ENCODE measurements at regions not wholly inside any gene's neighbourhood (a gene's known extent, or its start where the extent isn't known, plus 50 kb on each side); places are given as distances from the start of the nearest gene placed in this dataset.
A peak's percentile ranks its signal among the peaks of the same experiment; 100 is the strongest.
"Not testable (repeated sequence)": the region's sequence is repeated elsewhere in the genome, so short reads cannot be mapped to it uniquely, and the experiment has no call there.

GRCh38 chr1:25134307-25134706 lies 98.0 kb downstream of the SYF2 start:
- no peak for DNase-seq (ENCODE audit: low read depth in 3 of 3)

- no peak for DNase-seq (ENCODE audit: low read depth in 3 of 3)
Observed at GRCh38 chr1:25131794-25132193, 100.5 kb downstream of the SYF2 start.

GRCh38 chr1:25130895-25131294 lies 101.4 kb downstream of the SYF2 start:
- DNase-seq (ENCODE audit: low read depth in 3 of 3), result no peak

- DNase-seq (ENCODE audit: low read depth in 3 of 3), result no peak
Observed at GRCh38 chr1:25129380-25129779, 102.9 kb downstream of the SYF2 start.

- no peak for DNase-seq (ENCODE audit: low read depth in 3 of 3)
Observed at GRCh38 chr1:25128121-25128621, 104.1 kb downstream of the SYF2 start.

GRCh38 chr1:25126562-25126961 lies 105.7 kb downstream of the SYF2 start:
- DNase-seq (ENCODE audit: low read depth in 3 of 3), result no peak

- DNase-seq (ENCODE audit: low read depth in 3 of 3), result no peak
Observed at GRCh38 chr1:25123551-25123950, 108.8 kb downstream of the SYF2 start.

GRCh38 chr1:25122747-25123146 lies 109.6 kb downstream of the SYF2 start:
- DNase-seq (ENCODE audit: low read depth in 3 of 3), result no peak

- no peak for DNase-seq (ENCODE audit: low read depth in 3 of 3)
Observed at GRCh38 chr1:25120281-25120680, 112.0 kb downstream of the SYF2 start.

- peak in 1 of 3 donors; percentile 23 for DNase-seq (ENCODE audit: low read depth in 3 of 3)
Observed at GRCh38 chr1:25118546-25118945, 113.8 kb downstream of the SYF2 start.

GRCh38 chr1:25117233-25117823 lies 115.0 kb downstream of the SYF2 start:
- DNase-seq (ENCODE audit: low read depth in 3 of 3), result peak in 1 of 3 donors; percentile 23

- no peak for DNase-seq (ENCODE audit: low read depth in 3 of 3)
Observed at GRCh38 chr1:25116832-25117231, 115.5 kb downstream of the SYF2 start.

- DNase-seq (ENCODE audit: low read depth in 3 of 3), result not testable (repeated sequence)
Observed at GRCh38 chr1:25116117-25116516, 116.2 kb downstream of the SYF2 start.

GRCh38 chr1:25113731-25114130 lies 118.6 kb downstream of the SYF2 start:
- DNase-seq (ENCODE audit: low read depth in 3 of 3), result no peak

GRCh38 chr1:25113086-25113485 lies 119.2 kb downstream of the SYF2 start:
- DNase-seq (ENCODE audit: low read depth in 3 of 3), result no peak

- DNase-seq (ENCODE audit: low read depth in 3 of 3), result no peak
Observed at GRCh38 chr1:25112400-25112799, 119.9 kb downstream of the SYF2 start.

- no peak for DNase-seq (ENCODE audit: low read depth in 3 of 3)
Observed at GRCh38 chr1:25111706-25112105, 120.6 kb downstream of the SYF2 start.

- no peak for DNase-seq (ENCODE audit: low read depth in 3 of 3)
Observed at GRCh38 chr1:25110485-25110884, 121.8 kb downstream of the SYF2 start.

- no peak for DNase-seq (ENCODE audit: low read depth in 3 of 3)
Observed at GRCh38 chr1:25110036-25110435, 122.3 kb downstream of the SYF2 start.

- DNase-seq (ENCODE audit: low read depth in 3 of 3), result no peak
Observed at GRCh38 chr1:25109531-25109951, 122.8 kb downstream of the SYF2 start.

GRCh38 chr1:25107643-25108010 lies 124.7 kb downstream of the SYF2 start:
- no peak for DNase-seq (ENCODE audit: low read depth in 3 of 3)

- DNase-seq (ENCODE audit: low read depth in 3 of 3), result no peak
Observed at GRCh38 chr1:25106976-25107642, 125.2 kb downstream of the SYF2 start.

GRCh38 chr1:25106352-25106751 lies 126.0 kb downstream of the SYF2 start:
- no peak for DNase-seq (ENCODE audit: low read depth in 3 of 3)

GRCh38 chr1:25105836-25106235 lies 126.5 kb downstream of the SYF2 start:
- no peak for DNase-seq (ENCODE audit: low read depth in 3 of 3)
